Kidney (tissue), 13 donors: ENCODE measurements at regions not wholly inside any gene's neighbourhood (a gene's known extent, or its start where the extent isn't known, plus 50 kb on each side); places are given as distances from the start of the nearest gene placed in this dataset.
A peak's percentile ranks its signal among the peaks of the same experiment; 100 is the strongest.

Experiments used
- DNase-seq, 5 donors: peaks; one replicate each; pipeline ENCODE4 v3.0.0-alpha.2; 2013 to 2020
- FAIRE-seq: peaks from 2 replicates; lab custom pipeline; 2012; peaks lifted over from hg19 to GRCh38; lab: Jason Lieb, UNC
- H3K27ac ChIP-seq, 2 donors: one replicate each; pipeline ENCODE4 v1.7.0; 2013; ENCODE audit warnings: low read depth in 2 of 2, low read length in 2 of 2, inconsistent platforms in 1 of 2
- H3K27me3 ChIP-seq: one replicate; pipeline ENCODE4 v1.7.1; 2013; ENCODE audit warnings: low read length, inconsistent platforms; ENCODE audit not compliant: control insufficient read depth, insufficient read depth
- H3K36me3 ChIP-seq, 3 donors: one replicate each; pipeline versions ENCODE4 v1.7.0 to v1.7.1; 2013; ENCODE audit warnings: low read length in 3 of 3, control low read depth in 1 of 3, inconsistent platforms in 1 of 3; ENCODE audit not compliant: insufficient read depth in 3 of 3, control insufficient read depth in 2 of 3
- H3K4me1 ChIP-seq, 3 donors: one replicate each; pipeline versions ENCODE4 v1.7.0 to v1.7.1; 2013; ENCODE audit warnings: low read length in 3 of 3, inconsistent platforms in 1 of 3, low read depth in 1 of 3; ENCODE audit not compliant: control insufficient read depth in 2 of 3, insufficient read depth in 2 of 3
- H3K4me3 ChIP-seq, 3 donors: one replicate each; pipeline versions ENCODE4 v1.7.0 to v1.8.1; 2013; ENCODE audit warnings: low read length in 3 of 3, control low read depth in 1 of 3, inconsistent platforms in 1 of 3
- H3K9ac ChIP-seq, 3 donors: one replicate each; pipeline versions ENCODE4 v1.7.0 to v1.7.1; 2013; ENCODE audit warnings: low read length in 3 of 3, control low read depth in 1 of 3, inconsistent platforms in 1 of 3
- H3K9me3 ChIP-seq, 3 donors: one replicate each; pipeline versions ENCODE4 v1.7.0 to v1.7.1; 2013; ENCODE audit warnings: low read length in 3 of 3, control low read depth in 1 of 3, inconsistent platforms in 1 of 3; ENCODE audit not compliant: control insufficient read depth in 2 of 3, insufficient read depth in 1 of 3
- CTCF ChIP-seq: IDR thresholded peaks from 3 replicates; pipeline ENCODE4 v1.5.1; 2012; ENCODE audit warnings: mild to moderate bottlenecking, moderate library complexity, borderline replicate concordance; ENCODE audit not compliant: insufficient read depth; ENCODE audit errors: extremely low read depth
- intact Hi-C: fragments of 100-400 bp; cut with DNase I; formaldehyde crosslinking; loops from one replicate; pipeline ENCODE4 v1.11.1; 2022
- donor health status: control.
- donor health status: control.
- donor health status: control.
- donor health status: control.
- donor health status: control.
- donor health status: DM: yes; HTN: yes; CAD: no.
- donor health status: Normal renal cell carcinoma (clear cell type).

GRCh38 chr2:8024506-8024905 is 657.4 kb upstream of the ID2 start:
- DNase-seq (no peak), FAIRE-seq (no peak)
- intact Hi-C loops, result no loop called here
- Histone ChIP-seq H3K4me3 (no peak overlapping the region), H3K27me3 (no peaks in the 10 kb centered on the region), H3K9me3 (no peaks in the 10 kb centered on the region), H3K4me1 (no peaks in the 10 kb centered on the region), H3K27ac (no peak overlapping the region), H3K9ac (no peak overlapping the region), H3K36me3 (no peaks in the 10 kb centered on the region)
- no peak for TF ChIP-seq CTCF

- H3K4me1 ChIP-seq, result no peaks in the 10 kb centered on the region
- H3K9me3 ChIP-seq, result no peaks in the 10 kb centered on the region
- no peaks in the 10 kb centered on the region for H3K36me3 ChIP-seq
- no peak overlapping the region for H3K27ac ChIP-seq
- no peak overlapping the region for H3K4me3 ChIP-seq
- TF ChIP-seq CTCF, result no peak
- intact Hi-C loops, result no loop called here
- no peak overlapping the region for H3K9ac ChIP-seq
- H3K27me3 ChIP-seq, result no peaks in the 10 kb centered on the region
- FAIRE-seq, result no peak
- no peak for DNase-seq
These were observed 655.5 kb upstream of the ID2 start for GRCh38 chr2:8026381-8026780.

GRCh38 chr2:8027387-8027786 is 654.5 kb upstream of the ID2 start:
- H3K9ac ChIP-seq, result no peak overlapping the region
- H3K4me1 ChIP-seq, result no peaks in the 10 kb centered on the region
- H3K36me3 ChIP-seq, result no peaks in the 10 kb centered on the region
- no peak for TF ChIP-seq CTCF
- FAIRE-seq, result no peak
- intact Hi-C loops, result no loop called here
- DNase-seq, result no peak
- H3K4me3 ChIP-seq, result no peak overlapping the region
- H3K27ac ChIP-seq, result no peak overlapping the region
- no peaks in the 10 kb centered on the region for H3K27me3 ChIP-seq
- H3K9me3 ChIP-seq, result no peaks in the 10 kb centered on the region

GRCh38 chr2:8028036-8028435 is 653.8 kb upstream of the ID2 start:
- Histone ChIP-seq H3K4me3 (no peak overlapping the region), H3K27me3 (no peaks in the 10 kb centered on the region), H3K27ac (no peak overlapping the region), H3K9me3 (no peaks in the 10 kb centered on the region), H3K9ac (no peak overlapping the region), H3K36me3 (no peaks in the 10 kb centered on the region), H3K4me1 (no peaks in the 10 kb centered on the region)
- intact Hi-C loops, result no loop called here
- FAIRE-seq (no peak), DNase-seq (peak in 1 of 5 donors; percentile 65)
- no peak for TF ChIP-seq CTCF
